GM18511 (cell line): ENCODE measurements at regions not wholly inside any gene's neighbourhood (a gene's known extent, or its start where the extent isn't known, plus 50 kb on each side); places are given as distances from the start of the nearest gene placed in this dataset.
A peak's percentile ranks its signal among the peaks of the same experiment; 100 is the strongest.

Source experiments
- ATAC-seq: cut with Tn5 transposase; IDR thresholded peaks from one replicate; pipeline ENCODE4 v1.9.1; 2021; ENCODE audit warnings: mild to moderate bottlenecking, moderate library complexity; ENCODE audit not compliant: unreplicated experiment

GRCh38 chr3:106251160-106251892, 382.5 kb upstream of the CBLB start:
- ATAC-seq: no peak

- ATAC-seq: peak; percentile 96
These were observed 387.0 kb upstream of the CBLB start for GRCh38 chr3:106255870-106256248.

GRCh38 chr3:106256249-106256957, 387.6 kb upstream of the CBLB start:
- ATAC-seq: peak; percentile 37

- ATAC-seq: no peak
These were observed 388.4 kb upstream of the CBLB start for GRCh38 chr3:106257172-106257571.

GRCh38 chr3:106261396-106261795, 392.6 kb upstream of the CBLB start:
- no peak for ATAC-seq

DNA sequence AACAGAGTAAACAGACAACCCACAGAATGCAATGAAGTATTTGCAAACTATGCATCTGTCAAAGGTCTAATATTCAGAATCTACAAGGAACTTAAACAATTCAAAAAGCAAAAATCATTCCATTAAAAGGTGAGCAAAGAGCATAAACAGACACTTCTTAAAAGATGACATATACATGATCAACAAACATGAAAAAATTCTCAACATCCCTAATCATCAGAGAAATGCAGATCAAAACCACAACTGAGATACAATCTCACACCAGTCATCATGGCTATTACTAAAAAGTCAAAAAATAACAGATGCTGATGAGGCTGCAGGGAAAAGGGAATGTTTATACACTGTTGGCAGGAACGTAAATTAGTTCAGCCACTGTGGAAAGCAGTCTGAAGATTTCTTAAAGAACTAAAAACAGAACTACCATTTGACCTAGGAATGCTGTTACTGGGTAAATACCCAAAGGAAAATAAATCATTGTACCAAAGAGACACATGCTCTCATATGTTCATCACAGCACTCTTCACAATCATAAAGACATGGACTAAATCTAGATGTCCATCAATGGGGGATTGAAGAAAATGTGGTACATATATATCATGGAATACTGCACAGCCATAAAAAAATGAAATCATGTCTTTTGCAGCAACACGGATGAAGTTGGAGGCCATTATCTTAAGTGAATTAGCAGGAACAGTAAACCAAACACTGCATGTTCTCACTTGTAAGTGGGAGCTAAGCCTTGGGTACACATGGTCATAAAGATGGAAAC, 393.3 kb upstream of the CBLB start:
- ATAC-seq: no peak

- no peak for ATAC-seq
These were observed 394.2 kb upstream of the CBLB start for GRCh38 chr3:106263011-106263410.

GRCh38 chr3:106263546-106263945, 394.7 kb upstream of the CBLB start:
- no peak for ATAC-seq

DNA sequence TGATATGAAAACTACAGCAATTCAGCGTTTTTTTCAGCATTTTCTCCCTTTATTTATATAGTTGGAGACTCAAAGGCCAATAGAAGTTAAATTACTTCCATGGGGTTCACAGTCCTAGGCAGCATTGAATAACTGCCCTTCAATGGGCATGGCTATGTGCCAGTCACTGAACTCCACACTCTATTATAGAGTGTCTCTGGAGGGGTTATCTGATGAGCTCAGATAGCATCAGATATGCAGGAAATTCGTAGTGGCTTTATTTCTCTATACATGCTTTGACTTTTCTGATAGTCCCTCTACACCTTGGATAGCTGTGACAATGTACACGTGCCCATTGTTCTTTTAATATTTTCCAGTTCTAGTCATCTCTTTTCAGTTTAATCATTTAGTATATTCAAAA, 396.9 kb upstream of the CBLB start:
- ATAC-seq: no peak

GRCh38 chr3:106268696-106269095, 399.9 kb upstream of the CBLB start:
- no peak for ATAC-seq

DNA sequence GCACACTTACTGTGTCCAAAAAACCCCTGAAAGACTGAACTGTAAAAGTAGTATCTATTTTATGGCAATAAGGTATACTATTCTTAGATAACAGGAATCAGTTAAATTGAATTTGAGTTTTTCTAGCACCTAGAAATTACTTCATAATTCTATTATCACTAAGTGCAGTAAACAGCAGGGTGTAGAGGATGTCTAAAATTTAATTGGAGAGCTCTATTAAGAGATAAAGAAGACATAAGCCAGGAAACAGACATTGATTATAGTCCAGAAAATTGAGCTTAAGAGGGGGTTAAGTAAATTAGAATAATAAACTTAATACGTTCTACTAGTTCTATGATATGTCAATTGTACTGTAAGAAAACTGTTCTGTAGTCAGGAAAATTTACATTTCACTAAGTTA, 403.5 kb upstream of the CBLB start:
- no peak for ATAC-seq

GRCh38 chr3:106275592-106275991, 406.8 kb upstream of the CBLB start:
- ATAC-seq: no peak

DNA sequence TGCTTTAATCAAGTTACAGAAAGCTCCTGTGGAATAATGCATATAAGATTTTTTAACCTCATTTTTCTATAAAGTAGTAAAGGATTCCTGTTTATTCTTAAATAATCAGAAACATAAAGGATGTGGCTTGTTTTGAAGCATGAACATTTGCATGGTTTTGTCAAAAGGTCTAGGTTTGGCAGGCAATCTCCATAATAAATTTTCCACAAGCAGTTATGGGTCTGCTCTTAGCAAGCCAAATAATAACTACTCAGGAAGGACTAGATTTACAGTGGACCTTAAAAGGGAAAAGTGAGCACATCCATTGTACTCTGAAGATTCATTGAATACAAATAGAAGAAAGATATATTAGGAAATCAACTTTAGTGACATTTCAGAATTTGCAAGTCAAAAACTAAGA, 407.3 kb upstream of the CBLB start:
- ATAC-seq: no peak

DNA sequence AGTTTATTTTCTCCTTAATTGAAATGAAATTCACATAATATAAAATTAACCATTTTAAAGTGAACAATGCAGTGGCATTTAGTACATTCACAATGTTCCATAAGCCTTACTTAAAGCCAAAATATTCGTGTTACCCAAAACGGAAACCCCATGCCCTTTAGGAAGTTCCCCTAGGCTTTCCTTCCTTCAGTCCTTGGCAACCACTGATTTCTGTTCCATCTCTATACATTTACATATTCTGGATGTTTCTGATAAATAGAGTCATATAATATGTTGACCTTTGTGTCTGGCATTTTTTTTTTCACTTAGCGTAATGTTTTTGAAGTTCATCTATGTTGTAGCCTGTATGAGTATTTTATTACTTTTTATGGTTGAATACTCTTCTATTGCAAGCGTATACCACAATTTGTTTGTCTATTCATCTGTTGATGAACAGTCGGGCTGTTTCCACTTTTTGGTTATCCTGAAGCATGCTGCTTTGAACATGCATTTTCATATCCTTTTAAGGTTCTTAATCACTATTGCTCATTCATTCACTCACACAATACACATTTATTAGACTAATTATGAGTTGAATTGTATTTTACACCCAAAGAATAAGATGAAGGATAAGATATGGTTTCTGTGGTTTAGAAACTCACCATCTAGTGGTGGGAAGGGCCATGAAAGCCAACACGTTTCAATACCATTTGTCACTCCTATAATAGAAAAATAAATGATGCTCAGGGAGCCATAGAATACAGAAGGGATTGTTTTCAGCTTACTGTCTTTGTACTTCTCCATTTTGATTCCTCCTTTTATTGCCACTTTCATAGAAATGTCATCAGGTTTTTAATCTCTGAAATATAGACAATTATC, 408.2 kb upstream of the CBLB start:
- no peak for ATAC-seq

- no peak for ATAC-seq
These were observed 408.9 kb upstream of the CBLB start for GRCh38 chr3:106277731-106278130.

DNA sequence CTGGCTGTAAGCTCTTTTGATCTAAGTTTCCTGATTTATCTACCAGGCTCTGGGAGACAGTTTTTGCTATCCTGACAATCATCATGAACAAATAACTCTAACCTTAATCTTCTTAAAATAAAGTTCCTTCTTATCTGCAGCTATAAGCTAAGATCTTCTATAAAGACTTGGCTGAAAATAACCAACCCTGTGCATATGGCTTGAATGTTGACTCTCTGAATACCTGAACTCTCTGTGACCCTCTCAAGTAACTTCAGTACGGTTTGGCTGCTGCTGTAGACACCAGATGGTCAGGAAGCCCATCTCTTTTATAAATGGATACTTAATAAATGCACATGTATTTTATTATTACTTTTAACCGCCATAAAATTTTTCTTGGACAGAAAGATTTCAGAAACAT, 412.4 kb upstream of the CBLB start:
- no peak for ATAC-seq

- no peak for ATAC-seq
These were observed 414.1 kb upstream of the CBLB start for GRCh38 chr3:106282943-106283342.

DNA sequence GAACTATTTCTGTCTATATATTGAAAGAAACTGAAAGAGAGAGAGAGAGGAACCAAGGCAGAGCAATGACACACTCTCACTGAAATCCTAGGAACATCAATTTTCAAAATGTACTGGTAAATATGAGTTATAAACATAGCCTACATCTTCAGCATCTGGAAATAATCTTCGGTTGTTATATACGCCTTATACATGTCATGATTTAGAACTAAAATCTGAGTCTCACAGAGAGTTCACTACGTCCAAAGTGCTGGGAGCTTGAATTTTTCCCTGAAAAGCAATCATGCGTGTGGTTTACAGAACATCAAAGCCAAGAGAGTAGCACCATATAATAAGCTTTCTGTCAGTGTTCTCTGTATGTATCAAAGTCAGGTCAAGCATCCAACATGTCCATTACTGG, 420.0 kb upstream of the CBLB start:
- ATAC-seq: no peak

DNA sequence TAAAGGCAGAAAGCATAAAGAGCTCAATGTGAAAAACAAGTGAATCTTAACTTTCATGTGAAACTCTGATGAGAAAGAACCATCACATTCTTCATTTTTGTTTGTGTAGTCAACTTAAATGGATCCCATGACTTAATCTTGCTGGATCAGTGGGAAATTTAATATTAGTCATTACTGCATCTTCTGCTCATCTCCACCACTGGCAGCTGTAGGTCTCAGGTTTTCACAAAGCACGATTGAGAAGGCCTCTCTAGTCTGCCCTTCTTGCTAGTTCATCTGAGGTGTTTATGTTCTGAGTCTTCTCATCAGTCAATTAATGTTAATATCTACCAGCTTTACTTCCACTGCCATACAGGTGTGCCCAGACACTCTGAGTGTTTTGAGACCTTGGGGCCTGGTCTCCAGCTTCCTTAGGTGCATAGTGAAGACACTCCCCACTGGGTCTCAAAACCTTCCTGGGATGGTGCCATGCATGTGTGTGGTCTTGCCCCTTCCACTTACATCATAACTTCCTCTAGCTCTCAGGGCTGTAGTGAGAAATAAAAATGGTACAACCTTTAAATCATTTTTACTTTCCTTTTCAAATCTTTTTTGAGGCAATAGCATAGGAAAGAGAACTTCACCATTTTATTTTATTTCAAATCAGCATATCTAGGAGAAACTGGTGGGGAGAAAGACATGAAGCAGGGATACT, 421.6 kb upstream of the CBLB start:
- ATAC-seq: no peak

DNA sequence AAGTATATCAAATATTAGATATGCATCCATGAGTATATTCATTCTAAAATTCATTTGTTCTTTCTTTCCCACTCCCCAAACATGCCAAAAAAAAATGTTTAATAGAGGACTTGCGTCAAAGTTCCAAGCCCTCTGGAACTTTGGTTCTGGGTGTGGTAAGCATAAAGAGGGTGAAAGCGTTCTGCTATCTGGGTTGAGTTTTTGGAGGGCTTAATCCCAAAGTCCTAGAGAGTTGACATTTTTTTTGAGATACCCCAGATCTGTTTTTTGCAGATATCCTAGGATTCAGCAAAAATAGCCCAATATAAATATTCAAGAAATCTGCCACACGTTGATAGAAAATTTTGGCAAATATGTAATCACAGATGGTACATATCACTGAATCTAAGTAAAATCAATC, 424.3 kb upstream of the CBLB start:
- no peak for ATAC-seq
